HT-29 (cell line): ENCODE measurements at regions not wholly inside any gene's neighbourhood (a gene's known extent, or its start where the extent isn't known, plus 50 kb on each side); places are given as distances from the start of the nearest gene placed in this dataset.

Source experiments
- DNase-seq: peaks from one replicate; pipeline ENCODE4 v3.0.0-alpha.2; 2015; ENCODE audit warnings: low spot score

GRCh38 chr12:108462686-108463085, 52.4 kb upstream of the FICD start:
- no peak for DNase-seq

GRCh38 chr12:108461058-108461660, 53.9 kb upstream of the FICD start:
- DNase-seq: no peak

GRCh38 chr12:108459149-108459548, 55.9 kb upstream of the FICD start:
- DNase-seq: no peak

- DNase-seq: peak; percentile 1
These were observed 57.2 kb upstream of the FICD start for GRCh38 chr12:108457734-108458361.

GRCh38 chr12:108457006-108457733, 57.9 kb upstream of the FICD start:
- peak; percentile 62 for DNase-seq

GRCh38 chr12:108455706-108456105, 59.4 kb upstream of the FICD start:
- no peak for DNase-seq

- DNase-seq: no peak
These were observed 60.4 kb upstream of the FICD start for GRCh38 chr12:108454539-108455139.

- no peak for DNase-seq
These were observed 65.6 kb upstream of the FICD start for GRCh38 chr12:108449478-108449877.

- DNase-seq: no peak
These were observed 66.8 kb upstream of the FICD start for GRCh38 chr12:108448246-108448645.

GRCh38 chr12:108447168-108447832, 67.8 kb upstream of the FICD start:
- DNase-seq: no peak

- no peak for DNase-seq
These were observed 68.3 kb upstream of the FICD start for GRCh38 chr12:108446766-108447165.

- no peak for DNase-seq
These were observed 72.2 kb upstream of the FICD start for GRCh38 chr12:108442910-108443309.

- no peak for DNase-seq
These were observed 73.0 kb upstream of the FICD start for GRCh38 chr12:108442067-108442466.

GRCh38 chr12:108441549-108441948, 73.5 kb upstream of the FICD start:
- DNase-seq: no peak

- DNase-seq: no peak
These were observed 74.3 kb upstream of the FICD start for GRCh38 chr12:108440736-108441135.

GRCh38 chr12:108438667-108439066, 76.4 kb upstream of the FICD start:
- DNase-seq: no peak

- DNase-seq: no peak
These were observed 82.5 kb upstream of the FICD start for GRCh38 chr12:108432423-108433121.

GRCh38 chr12:108430926-108431325, 84.2 kb upstream of the FICD start:
- DNase-seq: no peak

- no peak for DNase-seq
These were observed 84.8 kb upstream of the FICD start for GRCh38 chr12:108430245-108430644.

GRCh38 chr12:108425238-108425795, 86.2 kb upstream of the CMKLR1 start:
- DNase-seq: no peak

- no peak for DNase-seq
These were observed 85.7 kb upstream of the CMKLR1 start for GRCh38 chr12:108424816-108425215.
